ENCODE measurements at regions not wholly inside any gene's neighbourhood (a gene's known extent, or its start where the extent isn't known, plus 50 kb on each side); places are given as distances from the start of the nearest gene placed in this dataset.

DNA sequence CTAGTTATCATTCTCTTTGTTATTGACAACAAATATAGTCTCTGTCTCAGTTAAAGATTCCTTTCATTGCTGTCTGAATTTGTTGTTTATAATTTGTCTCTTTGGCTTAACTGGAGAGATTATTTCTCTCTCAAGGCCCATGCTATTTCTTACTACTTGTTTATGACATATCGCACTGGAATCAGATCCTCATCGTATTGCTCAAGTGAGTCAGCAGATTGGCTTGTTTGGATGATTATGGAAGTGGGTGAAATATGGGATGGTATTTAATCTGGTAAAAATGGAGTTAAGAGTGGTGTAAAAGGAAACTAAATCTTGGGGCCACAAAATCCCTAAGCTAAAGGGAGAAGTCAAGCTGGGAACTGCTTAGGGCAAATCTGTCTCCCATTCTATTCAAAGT is 613.1 kb downstream of the SI start:
- no peak for TF ChIP-seq EZH2phosphoT487 (IDR thresholded peaks at IDR 0.05; ENCODE audit: borderline replicate concordance, low read length)
- TF ChIP-seq, protein P1, sequence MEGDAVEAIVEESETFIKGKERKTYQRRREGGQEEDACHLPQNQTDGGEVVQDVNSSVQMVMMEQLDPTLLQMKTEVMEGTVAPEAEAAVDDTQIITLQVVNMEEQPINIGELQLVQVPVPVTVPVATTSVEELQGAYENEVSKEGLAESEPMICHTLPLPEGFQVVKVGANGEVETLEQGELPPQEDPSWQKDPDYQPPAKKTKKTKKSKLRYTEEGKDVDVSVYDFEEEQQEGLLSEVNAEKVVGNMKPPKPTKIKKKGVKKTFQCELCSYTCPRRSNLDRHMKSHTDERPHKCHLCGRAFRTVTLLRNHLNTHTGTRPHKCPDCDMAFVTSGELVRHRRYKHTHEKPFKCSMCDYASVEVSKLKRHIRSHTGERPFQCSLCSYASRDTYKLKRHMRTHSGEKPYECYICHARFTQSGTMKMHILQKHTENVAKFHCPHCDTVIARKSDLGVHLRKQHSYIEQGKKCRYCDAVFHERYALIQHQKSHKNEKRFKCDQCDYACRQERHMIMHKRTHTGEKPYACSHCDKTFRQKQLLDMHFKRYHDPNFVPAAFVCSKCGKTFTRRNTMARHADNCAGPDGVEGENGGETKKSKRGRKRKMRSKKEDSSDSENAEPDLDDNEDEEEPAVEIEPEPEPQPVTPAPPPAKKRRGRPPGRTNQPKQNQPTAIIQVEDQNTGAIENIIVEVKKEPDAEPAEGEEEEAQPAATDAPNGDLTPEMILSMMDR (IDR thresholded peaks at IDR 0.05; ENCODE audit: low read depth, low read length, poor library complexity, severe bottlenecking): no peak

Measured in DOHH2 (cell line).